CD4-positive, alpha-beta T cell (primary cell): ENCODE measurements at regions not wholly inside any gene's neighbourhood (a gene's known extent, or its start where the extent isn't known, plus 50 kb on each side); places are given as distances from the start of the nearest gene placed in this dataset.

Experiments used
- ATAC-seq: fragments of 200-7000 bp; cut with Tn5 transposase; one replicate; pipeline ENCODE4 v1.10.0; 2022; ENCODE audit warnings: mild to moderate bottlenecking; ENCODE audit not compliant: poor library complexity
- CTCF ChIA-PET: fragments of 350-600 bp; sonication (Branson Sonifier 250); formaldehyde crosslinking; loops from one replicate; lab custom pipeline; 2021; ENCODE audit warnings: antibody characterized with exemption, inconsistent platforms; lab: Charles Lee
- POLR2A ChIA-PET: fragments of 350-600 bp; sonication (Branson Sonifier 250); formaldehyde crosslinking; loops from one replicate; lab custom pipeline; 2021; ENCODE audit warnings: antibody characterized with exemption, inconsistent platforms; lab: Charles Lee
- DNase-seq, 14 experiments: peaks; one replicate each; pipeline ENCODE4 v3.0.0-alpha.2; 2013 to 2020; ENCODE audit warnings: mixed read lengths in 2 of 14
- H3K27ac ChIP-seq, 2 donors: one replicate each; pipeline versions ENCODE4 v1.5.1 to v1.7.0; 2013; ENCODE audit warnings: low read length in 2 of 2, low read depth in 1 of 2, mild to moderate bottlenecking in 1 of 2
- H3K27me3 ChIP-seq, 2 experiments: 1 replicate in 1 of 2; 2 replicates in 1 of 2; pipeline versions ENCODE4 v1.6.1 to v1.7.0; 2013; ENCODE audit warnings: low read length in 2 of 2, control low read depth in 1 of 2, mild to moderate bottlenecking in 1 of 2, moderate library complexity in 1 of 2; ENCODE audit not compliant: insufficient read depth in 2 of 2, control insufficient read depth in 1 of 2
- H3K36me3 ChIP-seq: one replicate; pipeline ENCODE4 v1.6.1; 2013; ENCODE audit warnings: low read length, control low read depth; ENCODE audit not compliant: insufficient read depth
- H3K4me1 ChIP-seq: one replicate; pipeline ENCODE4 v1.6.1; 2013; ENCODE audit warnings: low read length, control low read depth; ENCODE audit not compliant: insufficient read depth
- H3K4me3 ChIP-seq: one replicate; pipeline ENCODE4 v1.5.1; 2013; ENCODE audit warnings: mild to moderate bottlenecking, low read length, moderate library complexity
- H3K9me3 ChIP-seq, 2 experiments: 1 replicate in 1 of 2; 2 replicates in 1 of 2; pipeline versions ENCODE4 v1.6.1 to v1.7.0; 2013; ENCODE audit warnings: low read length in 2 of 2, mild to moderate bottlenecking in 2 of 2, control low read depth in 1 of 2, moderate library complexity in 1 of 2; ENCODE audit not compliant: control insufficient read depth in 1 of 2, insufficient read depth in 1 of 2
- H3K27ac Mint-ChIP-seq: one replicate; pipeline ENCODE4 v1.8.0; 2020; ENCODE audit warnings: mixed read lengths
- H3K27me3 Mint-ChIP-seq: one replicate; pipeline ENCODE4 v1.8.0; 2021; ENCODE audit warnings: mixed read lengths
- H3K36me3 Mint-ChIP-seq: one replicate; pipeline ENCODE4 v1.8.0; 2021; ENCODE audit warnings: low read depth, mixed read lengths
- H3K4me1 Mint-ChIP-seq: one replicate; pipeline ENCODE4 v1.8.0; 2021; ENCODE audit warnings: low read depth, mixed read lengths
- H3K4me3 Mint-ChIP-seq: one replicate; pipeline ENCODE4 v1.8.0; 2020; ENCODE audit warnings: mild to moderate bottlenecking, mixed read lengths
- H3K9me3 Mint-ChIP-seq: one replicate; pipeline ENCODE4 v1.8.0; 2020; ENCODE audit warnings: mixed read lengths
- intact Hi-C, 2 experiments: fragments of 100-400 bp; cut with DNase I in 1 of 2; cut with micrococcal nuclease in 1 of 2; formaldehyde crosslinking; loops; one replicate each; pipeline versions ENCODE4 v1.15.1 to v1.9.0; 2023 to 2025; cut with DNase I, micrococcal nuclease
- TF ChIP-seq, protein P1 (sequence below): fragments of 200-600 bp; IDR thresholded peaks from one replicate; pipeline ENCODE4 v1.8.0; 2022; ENCODE audit warnings: antibody characterized with exemption, mild to moderate bottlenecking

DNA sequence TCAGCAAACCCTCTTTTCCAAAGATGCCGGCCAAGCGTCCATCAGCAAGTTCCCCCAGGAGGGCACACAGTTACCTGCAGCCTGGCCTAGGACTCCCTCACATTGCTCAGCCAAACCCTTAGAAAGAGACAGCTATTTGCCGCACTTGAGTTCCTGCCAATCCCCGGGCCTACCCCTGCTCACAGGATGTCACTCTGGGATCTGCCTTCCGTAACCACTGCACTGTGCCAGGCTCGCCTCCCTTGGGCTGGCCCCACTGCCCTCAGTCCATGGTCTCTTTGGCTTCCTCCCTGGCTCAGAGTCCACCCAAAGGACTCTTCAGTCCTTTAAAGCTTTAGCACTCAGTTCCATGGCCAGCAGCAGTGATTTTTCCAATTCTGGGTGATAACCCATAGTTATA is 128.3 kb downstream of the NSG2 start:
- no peaks in the 10 kb centered on the region for H3K4me1 ChIP-seq
- H3K9me3 ChIP-seq = peaks cover 0 to 5% of the 10 kb centered on the region in 2 experiments
- H3K27ac ChIP-seq = no peak overlapping the region
- Mint-ChIP-seq H3K27me3 (peaks cover 21% of the 10 kb centered on the region), H3K36me3 (no peaks in the 10 kb centered on the region), H3K4me3 (no peak overlapping the region), H3K4me1 (no peaks in the 10 kb centered on the region), H3K9me3 (peaks cover 3% of the 10 kb centered on the region), H3K27ac (no peak overlapping the region)
- no peaks in the 10 kb centered on the region for H3K36me3 ChIP-seq
- H3K27me3 ChIP-seq = peaks cover 0 to 4% of the 10 kb centered on the region in 2 experiments
- intact Hi-C loops = no loop called here
- no peak for ATAC-seq
- TF ChIP-seq, protein P1, sequence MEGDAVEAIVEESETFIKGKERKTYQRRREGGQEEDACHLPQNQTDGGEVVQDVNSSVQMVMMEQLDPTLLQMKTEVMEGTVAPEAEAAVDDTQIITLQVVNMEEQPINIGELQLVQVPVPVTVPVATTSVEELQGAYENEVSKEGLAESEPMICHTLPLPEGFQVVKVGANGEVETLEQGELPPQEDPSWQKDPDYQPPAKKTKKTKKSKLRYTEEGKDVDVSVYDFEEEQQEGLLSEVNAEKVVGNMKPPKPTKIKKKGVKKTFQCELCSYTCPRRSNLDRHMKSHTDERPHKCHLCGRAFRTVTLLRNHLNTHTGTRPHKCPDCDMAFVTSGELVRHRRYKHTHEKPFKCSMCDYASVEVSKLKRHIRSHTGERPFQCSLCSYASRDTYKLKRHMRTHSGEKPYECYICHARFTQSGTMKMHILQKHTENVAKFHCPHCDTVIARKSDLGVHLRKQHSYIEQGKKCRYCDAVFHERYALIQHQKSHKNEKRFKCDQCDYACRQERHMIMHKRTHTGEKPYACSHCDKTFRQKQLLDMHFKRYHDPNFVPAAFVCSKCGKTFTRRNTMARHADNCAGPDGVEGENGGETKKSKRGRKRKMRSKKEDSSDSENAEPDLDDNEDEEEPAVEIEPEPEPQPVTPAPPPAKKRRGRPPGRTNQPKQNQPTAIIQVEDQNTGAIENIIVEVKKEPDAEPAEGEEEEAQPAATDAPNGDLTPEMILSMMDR = no peak
- ChIA-PET POLR2A (no interaction called here), CTCF (no interaction called here)
- DNase-seq = no peak
- H3K4me3 ChIP-seq = no peak overlapping the region

DNA sequence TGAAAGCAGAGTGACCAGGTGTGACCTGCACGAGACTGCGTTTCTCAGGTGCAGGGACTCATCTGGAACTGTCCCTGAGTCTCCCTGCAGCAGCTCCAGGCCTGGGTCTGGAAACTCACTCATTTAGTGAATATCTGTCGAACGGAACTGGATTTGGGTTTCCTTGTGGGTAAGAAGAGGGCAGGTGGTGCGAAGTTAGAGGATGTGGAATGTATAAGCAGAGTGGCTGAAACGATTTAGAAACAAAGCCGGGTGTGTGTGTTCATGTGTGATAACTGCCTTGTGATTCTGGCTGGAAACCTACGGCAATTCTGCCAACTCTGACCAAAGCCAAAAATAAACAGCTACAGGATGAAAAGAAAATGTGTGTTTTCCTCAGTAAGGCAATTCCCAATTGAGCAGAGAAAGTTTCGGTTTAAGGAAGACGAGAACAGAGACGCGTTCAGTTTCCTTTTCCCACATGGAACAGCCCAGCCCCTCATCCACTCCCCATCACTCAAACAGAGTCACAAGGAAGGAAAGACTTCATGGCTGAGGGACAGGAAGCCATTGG is 130.3 kb downstream of the NSG2 start:
- peaks cover 0 to 4% of the 10 kb centered on the region in 2 experiments for H3K27me3 ChIP-seq
- no peak overlapping the region for H3K4me3 Mint-ChIP-seq
- ATAC-seq = no peak
- H3K4me1 Mint-ChIP-seq = no peaks in the 10 kb centered on the region
- TF ChIP-seq, protein P1 = no peak
- H3K9me3 Mint-ChIP-seq = peaks cover 3% of the 10 kb centered on the region
- H3K27ac Mint-ChIP-seq = no peak overlapping the region
- no peak overlapping the region for H3K4me3 ChIP-seq
- H3K36me3 ChIP-seq = no peaks in the 10 kb centered on the region
- no peak for DNase-seq
- ChIA-PET POLR2A (no interaction called here), CTCF (no interaction called here)
- H3K4me1 ChIP-seq = no peaks in the 10 kb centered on the region
- no peak overlapping the region for H3K27ac ChIP-seq
- H3K27me3 Mint-ChIP-seq = peaks cover 21% of the 10 kb centered on the region
- intact Hi-C loops = no loop called here
- H3K36me3 Mint-ChIP-seq = no peaks in the 10 kb centered on the region
- H3K9me3 ChIP-seq = peaks cover 0 to 5% of the 10 kb centered on the region in 2 experiments

DNA sequence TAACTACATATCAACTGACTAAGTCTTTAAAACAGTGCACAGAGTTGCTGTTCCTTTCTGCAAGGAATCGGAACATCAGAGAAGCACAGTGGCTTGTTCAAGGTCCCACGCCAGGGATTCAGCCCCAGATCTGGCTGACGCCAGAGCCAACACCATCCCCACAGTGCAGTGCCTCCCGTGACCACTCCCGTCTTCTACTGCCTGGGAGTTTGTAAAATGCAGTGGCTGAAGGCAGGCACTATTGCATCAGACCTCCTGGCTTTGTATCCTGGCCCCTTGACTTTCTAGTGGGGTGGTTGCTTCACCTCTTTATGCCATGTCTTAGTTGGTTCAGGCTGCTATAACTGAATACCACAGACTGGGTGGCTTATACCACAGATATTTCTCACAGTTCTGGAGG is 131.0 kb downstream of the NSG2 start:
- TF ChIP-seq, protein P1 = no peak
- Histone ChIP-seq H3K4me1 (no peaks in the 10 kb centered on the region), H3K27ac (no peak overlapping the region), H3K36me3 (no peaks in the 10 kb centered on the region), H3K4me3 (no peak overlapping the region), H3K9me3 (peaks cover 0 to 5% of the 10 kb centered on the region in 2 experiments), H3K27me3 (peaks cover 0 to 4% of the 10 kb centered on the region in 2 experiments)
- Mint-ChIP-seq H3K27me3 (peaks cover 21% of the 10 kb centered on the region), H3K4me3 (no peak overlapping the region), H3K27ac (no peak overlapping the region), H3K4me1 (no peaks in the 10 kb centered on the region), H3K9me3 (peaks cover 3% of the 10 kb centered on the region), H3K36me3 (no peaks in the 10 kb centered on the region)
- no peak for ATAC-seq
- ChIA-PET POLR2A (no interaction called here), CTCF (no interaction called here)
- intact Hi-C loops = no loop called here
- DNase-seq = no peak
